ENCODE measurements at regions not wholly inside any gene's neighbourhood (a gene's known extent, or its start where the extent isn't known, plus 50 kb on each side); places are given as distances from the start of the nearest gene placed in this dataset.

DNA sequence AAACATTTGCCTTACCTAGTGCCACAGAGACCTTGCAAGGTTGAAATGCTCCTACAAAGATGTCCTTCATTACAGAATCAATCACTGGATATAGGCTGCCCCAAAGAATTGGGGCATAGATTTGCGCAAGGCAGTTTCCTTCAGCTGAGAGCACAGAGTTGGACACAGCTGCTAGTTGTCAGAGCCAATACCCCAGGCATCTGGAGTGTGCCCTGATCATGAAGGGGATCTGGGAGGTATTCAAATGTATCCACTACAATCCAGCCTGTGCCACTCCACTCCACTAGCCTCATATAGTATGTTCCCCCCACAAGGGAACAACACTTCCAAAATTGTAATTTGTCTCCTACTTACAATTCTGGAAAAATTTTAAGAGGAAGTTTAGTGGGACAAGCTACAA lies 62.3 kb upstream of the ITPRID2 start (continued):
- TF ChIP-seq, protein P1, sequence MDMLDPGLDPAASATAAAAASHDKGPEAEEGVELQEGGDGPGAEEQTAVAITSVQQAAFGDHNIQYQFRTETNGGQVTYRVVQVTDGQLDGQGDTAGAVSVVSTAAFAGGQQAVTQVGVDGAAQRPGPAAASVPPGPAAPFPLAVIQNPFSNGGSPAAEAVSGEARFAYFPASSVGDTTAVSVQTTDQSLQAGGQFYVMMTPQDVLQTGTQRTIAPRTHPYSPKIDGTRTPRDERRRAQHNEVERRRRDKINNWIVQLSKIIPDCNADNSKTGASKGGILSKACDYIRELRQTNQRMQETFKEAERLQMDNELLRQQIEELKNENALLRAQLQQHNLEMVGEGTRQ (IDR thresholded peaks at IDR 0.05; ENCODE audit: borderline replicate concordance, low read depth, low read length) = no peak

DNA sequence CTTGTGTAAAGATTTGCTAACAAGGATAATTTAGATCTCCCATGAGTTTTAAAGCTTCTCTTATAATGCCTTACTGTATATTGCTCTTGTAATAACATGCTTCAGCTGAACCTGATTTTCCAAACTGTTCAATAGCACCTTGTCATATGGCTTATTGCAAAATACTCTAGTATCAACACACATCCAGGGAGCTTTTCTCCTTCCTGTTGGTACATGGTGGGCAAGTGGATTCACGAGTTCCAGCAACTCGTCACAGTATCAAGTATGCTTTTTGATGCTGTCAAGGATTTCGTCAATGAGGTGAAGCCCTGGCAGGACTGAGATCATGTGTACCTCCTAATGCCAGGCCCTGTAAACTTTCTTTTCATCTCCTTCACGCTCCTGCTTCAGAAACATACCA lies 59.5 kb upstream of the ITPRID2 start:
- no peaks in the 10 kb centered on the region for H3K9me3 ChIP-seq
- H3F3A ChIP-seq (replicated peaks; ENCODE audit: insufficient read depth) = no peaks in the 10 kb centered on the region
- no peaks in the 10 kb centered on the region for H3K79me2 ChIP-seq (ENCODE audit: insufficient read depth)
- no peak overlapping the region for H2AFZ ChIP-seq (ENCODE audit: low read depth)
- 73% methylated on average over 4 of the region's 4 CpGs for WGBS (ENCODE audit: low lambda C conversion rate)
- H3K4me2 ChIP-seq = no peak overlapping the region
- no peak for DNase-seq
- POLR2A ChIA-PET = no interaction called here
- no peaks in the 10 kb centered on the region for H3K9me2 ChIP-seq
- H3K27me3 ChIP-seq (ENCODE audit: insufficient read depth) = no peaks in the 10 kb centered on the region
- H3K4me3 ChIP-seq (ENCODE audit: low read depth in 2 of 2, low read length in 1 of 2) = no peak overlapping the region
- no peaks in the 10 kb centered on the region for H3K36me3 ChIP-seq (replicated peaks in 1 of 2; ENCODE audit: control insufficient read depth in 1 of 2, insufficient read depth in 2 of 2, low read length in 1 of 2)
- no peak overlapping the region for H3K9ac ChIP-seq
- H3K4me1 ChIP-seq (ENCODE audit: control insufficient read depth in 1 of 2, insufficient read depth in 2 of 2, low read depth in 1 of 2, low read length in 1 of 2) = no peaks in the 10 kb centered on the region; a peak in 1 of 4 replicates
- TF ChIP-seq EP300 (IDR thresholded peaks at IDR 0.05; ENCODE audit: borderline replicate concordance in 1 of 2, low read depth in 1 of 2, low read length in 1 of 2) = no peak
- no peak for TF ChIP-seq GATA2 (CRISPR knock-in tag; IDR thresholded peaks at IDR 0.05)
- no peak for TF ChIP-seq YY1 (IDR thresholded peaks at IDR 0.05; ENCODE audit: low read depth)
- no peak for TF ChIP-seq MXI1 (IDR thresholded peaks at IDR 0.05; ENCODE audit: low read depth, low read length)
- TF ChIP-seq SIN3A (IDR thresholded peaks at IDR 0.05; ENCODE audit: borderline replicate concordance, low read depth, low read length) = no peak
- TF ChIP-seq TEAD4 (IDR thresholded peaks at IDR 0.05; ENCODE audit: borderline replicate concordance, insufficient read depth) = no peak
- TF ChIP-seq SMC3 (IDR thresholded peaks at IDR 0.05; ENCODE audit: low read depth, low read length) = no peak
- no peak overlapping the region for H3K27ac ChIP-seq (ENCODE audit: low read depth in 2 of 2, low read length in 1 of 2)
- no peaks in the 10 kb centered on the region for H4K20me1 ChIP-seq (ENCODE audit: insufficient read depth)
- CTCF ChIA-PET = no interaction called here

DNA sequence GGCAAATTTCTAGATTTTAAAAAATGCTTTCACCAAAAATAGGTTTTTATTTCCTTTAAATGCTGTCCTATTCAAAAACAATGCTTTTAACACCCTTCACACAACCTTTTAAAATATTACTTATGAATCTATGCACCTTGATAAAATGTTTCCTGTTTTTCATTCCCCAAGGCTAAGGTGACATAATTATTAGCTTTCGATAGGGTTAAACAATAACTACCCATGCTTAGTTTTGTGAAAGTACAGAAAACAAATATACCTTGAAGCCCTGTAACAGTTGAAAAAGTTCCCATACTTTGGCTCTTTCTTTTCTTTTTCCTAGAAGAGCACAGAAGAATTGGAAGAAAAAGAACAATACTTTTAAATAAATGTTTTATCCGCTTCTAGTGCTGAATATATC lies 54.9 kb upstream of the ITPRID2 start:
- no peaks in the 10 kb centered on the region for H3K27me3 ChIP-seq (ENCODE audit: insufficient read depth)
- H3K79me2 ChIP-seq (ENCODE audit: insufficient read depth) = no peaks in the 10 kb centered on the region
- ChIA-PET POLR2A (no interaction called here), CTCF (interaction anchor here (0.9 kb wide), 1 partner anchor 68 kb away, joined by 3 read pairs; no protein-coding TSS in a partner anchor)
- no peaks in the 10 kb centered on the region for H3F3A ChIP-seq (replicated peaks; ENCODE audit: insufficient read depth)
- no peaks in the 10 kb centered on the region for H3K9me2 ChIP-seq
- H3K4me1 ChIP-seq (ENCODE audit: control insufficient read depth in 1 of 2, insufficient read depth in 2 of 2, low read depth in 1 of 2, low read length in 1 of 2) = no peaks in the 10 kb centered on the region
- WGBS (ENCODE audit: low lambda C conversion rate) = 96% methylated on average over 2 of the region's 2 CpGs
- H3K36me3 ChIP-seq (replicated peaks in 1 of 2; ENCODE audit: control insufficient read depth in 1 of 2, insufficient read depth in 2 of 2, low read length in 1 of 2) = no peaks in the 10 kb centered on the region
- no peak overlapping the region for H3K9ac ChIP-seq
- TF ChIP-seq FOXJ3 (CRISPR knock-in tag; IDR thresholded peaks at IDR 0.05) (no peak), RCOR1 (IDR thresholded peaks at IDR 0.05; ENCODE audit: low read length) (no peak), EZH2phosphoT487 (IDR thresholded peaks at IDR 0.05; ENCODE audit: borderline replicate concordance, low read depth) (no peak), RFX5 (IDR thresholded peaks at IDR 0.05; ENCODE audit: low read length) (no peak), TAF1 (IDR thresholded peaks at IDR 0.05; ENCODE audit: borderline replicate concordance, low read depth, low read length) (no peak), TEAD4 (IDR thresholded peaks at IDR 0.05; ENCODE audit: borderline replicate concordance, insufficient read depth) (no peak), SIN3A (IDR thresholded peaks at IDR 0.05; ENCODE audit: borderline replicate concordance, low read depth, low read length) (no peak), NFIC (IDR thresholded peaks at IDR 0.05; ENCODE audit: borderline replicate concordance) (no peak), MEF2A (IDR thresholded peaks at IDR 0.05; ENCODE audit: borderline replicate concordance, low read depth) (no peak), SMC3 (IDR thresholded peaks at IDR 0.05; ENCODE audit: low read depth, low read length) (no peak), EP300 (IDR thresholded peaks at IDR 0.05; ENCODE audit: borderline replicate concordance in 1 of 2, low read depth in 1 of 2, low read length in 1 of 2) (no peak), FOSL2 (IDR thresholded peaks at IDR 0.05; ENCODE audit: borderline replicate concordance, low read depth) (no peak), ELF1 (IDR thresholded peaks at IDR 0.05) (no peak), GATA2 (CRISPR knock-in tag; IDR thresholded peaks at IDR 0.05) (no peak), GABPA (IDR thresholded peaks at IDR 0.05; ENCODE audit: low read depth) (no peak), CHD2 (IDR thresholded peaks at IDR 0.05; ENCODE audit: low read length, partially characterized antibody) (no peak), JUND (IDR thresholded peaks at IDR 0.05) (no peak)
- TF ChIP-seq, protein P2, sequence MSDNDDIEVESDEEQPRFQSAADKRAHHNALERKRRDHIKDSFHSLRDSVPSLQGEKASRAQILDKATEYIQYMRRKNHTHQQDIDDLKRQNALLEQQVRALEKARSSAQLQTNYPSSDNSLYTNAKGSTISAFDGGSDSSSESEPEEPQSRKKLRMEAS (IDR thresholded peaks at IDR 0.05; ENCODE audit: low read depth) = no peak
- TF ChIP-seq, protein P1 (IDR thresholded peaks at IDR 0.05; ENCODE audit: borderline replicate concordance, low read depth, low read length) = no peak
- no peak overlapping the region for H3K27ac ChIP-seq (ENCODE audit: low read depth in 2 of 2, low read length in 1 of 2)
- no peak overlapping the region for H3K4me3 ChIP-seq (ENCODE audit: low read depth in 2 of 2, low read length in 1 of 2)
- no peak overlapping the region; the same call in 1 of the 2 replicates for H2AFZ ChIP-seq (ENCODE audit: low read depth)
- no peak overlapping the region for H3K4me2 ChIP-seq
- no peak for DNase-seq
- H4K20me1 ChIP-seq (ENCODE audit: insufficient read depth) = no peaks in the 10 kb centered on the region
- no peaks in the 10 kb centered on the region for H3K9me3 ChIP-seq

Data from SK-N-SH (cell line).